Fibroblast of upper back skin (primary cell): ENCODE measurements at regions not wholly inside any gene's neighbourhood (a gene's known extent, or its start where the extent isn't known, plus 50 kb on each side); places are given as distances from the start of the nearest gene placed in this dataset.
A peak's percentile ranks its signal among the peaks of the same experiment; 100 is the strongest.

ENCODE experiments used
- DNase-seq: peaks from one replicate; pipeline ENCODE4 v3.0.0-alpha.2; 2013

DNA sequence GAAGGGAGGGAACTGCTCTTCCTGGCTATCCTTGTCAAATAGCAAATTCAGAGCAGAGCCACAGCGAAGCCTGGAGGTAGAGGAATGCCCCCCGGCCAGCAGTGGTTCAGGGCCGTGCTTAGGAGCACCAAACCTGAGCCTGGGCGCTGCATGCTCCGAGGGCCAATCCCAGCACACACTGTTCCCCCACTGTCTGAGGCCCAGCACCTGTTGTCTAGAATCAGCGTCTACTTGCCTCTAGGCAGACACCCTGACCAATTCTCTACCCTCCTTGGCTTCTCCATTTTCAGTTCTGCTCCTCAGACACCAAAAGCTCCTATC is 177.6 kb upstream of the PKDCC start:
- DNase-seq: no peak

DNA sequence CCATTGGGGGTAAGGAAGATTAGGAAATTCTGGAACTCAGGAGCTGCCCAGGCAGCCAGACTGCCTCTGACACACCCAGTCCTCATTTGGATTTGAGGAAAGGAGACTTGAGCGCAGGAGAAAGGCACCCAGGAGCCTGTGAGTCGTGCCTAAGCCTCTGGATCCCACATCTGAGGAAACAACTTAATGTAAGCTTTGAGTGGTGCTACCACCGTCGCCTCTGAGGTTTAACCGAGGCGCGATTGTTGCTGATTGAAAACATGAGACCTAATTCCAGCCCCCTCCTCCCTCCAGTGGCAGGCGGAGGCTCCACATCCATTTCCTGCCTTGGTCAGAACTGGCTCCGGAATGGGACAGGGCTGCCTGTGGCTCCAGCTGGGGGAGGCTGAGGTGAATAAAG is 176.7 kb upstream of the PKDCC start:
- peak; percentile 72 for DNase-seq

- DNase-seq: peak; percentile 89
These were observed 175.2 kb upstream of the PKDCC start for GRCh38 chr2:41872646-41873045.

DNA sequence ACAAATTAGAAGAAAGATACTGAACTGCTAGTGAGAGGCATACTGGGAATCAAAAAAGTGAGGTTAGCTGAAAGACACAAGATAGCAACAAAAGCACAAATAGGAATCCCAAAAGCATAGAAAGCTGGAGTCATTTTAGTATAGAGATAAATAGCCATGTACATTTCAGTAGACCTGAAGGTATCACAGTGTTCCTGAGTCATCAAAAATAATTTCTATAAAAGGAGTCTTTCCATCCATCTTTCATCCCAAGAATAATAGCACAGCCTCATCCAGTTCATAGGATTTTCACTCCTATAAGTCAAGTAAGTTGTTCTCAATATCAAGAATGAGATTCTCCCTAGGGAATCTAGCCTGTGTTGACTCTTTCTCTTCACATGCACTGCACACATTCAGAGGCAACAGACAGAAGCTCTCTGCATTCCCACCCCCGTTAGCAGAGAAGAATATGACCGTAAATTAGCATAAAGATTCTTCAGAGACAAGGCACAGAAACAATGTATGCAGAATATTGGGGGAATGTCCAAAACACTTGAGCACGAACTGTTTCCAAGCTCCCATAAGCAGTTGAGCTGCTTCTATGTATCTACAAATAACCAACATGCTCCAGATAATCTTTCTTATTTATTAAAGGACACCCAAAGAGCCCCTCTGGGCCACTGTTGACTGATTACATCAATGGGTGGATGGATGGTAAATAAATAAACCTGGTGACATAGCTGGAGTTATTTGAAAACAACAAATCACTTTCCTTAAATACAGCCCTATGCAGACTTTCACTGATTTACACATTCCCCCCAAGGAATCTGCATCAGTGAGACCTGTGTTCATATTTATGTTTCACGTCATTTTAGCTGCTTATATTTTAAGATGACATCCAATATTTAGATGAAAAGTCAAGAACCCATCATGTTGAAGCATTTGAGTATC is 174.5 kb upstream of the PKDCC start:
- peak; percentile 80 for DNase-seq

- no peak for DNase-seq
These were observed 170.6 kb upstream of the PKDCC start for GRCh38 chr2:41877114-41877678.

- DNase-seq: no peak
These were observed 169.8 kb upstream of the PKDCC start for GRCh38 chr2:41878056-41878455.

DNA sequence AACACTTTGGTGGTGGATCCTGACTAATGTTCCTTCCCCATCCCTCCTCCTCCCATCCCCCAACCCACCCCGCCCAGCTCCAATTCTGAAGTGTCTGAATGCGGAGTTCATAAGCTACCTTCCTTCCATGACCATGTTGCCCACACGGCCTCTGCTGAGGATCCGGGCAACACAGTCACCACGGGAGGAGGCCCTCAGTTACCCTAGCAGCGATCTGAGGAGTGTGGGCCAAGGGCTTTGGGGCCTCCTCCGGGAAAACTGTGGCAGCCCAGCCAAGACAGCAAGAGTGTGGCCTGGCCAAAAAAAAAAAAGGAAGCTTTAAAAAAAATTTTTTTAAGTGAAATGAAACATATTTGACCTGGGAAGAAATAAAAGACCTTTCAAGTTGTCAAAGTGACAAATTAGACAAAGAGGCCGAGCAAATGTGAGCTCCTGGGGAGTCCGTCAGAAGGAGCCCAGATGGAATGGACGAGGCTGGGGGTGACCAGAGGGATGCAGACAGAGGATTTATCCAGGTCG is 169.0 kb upstream of the PKDCC start:
- no peak for DNase-seq

DNA sequence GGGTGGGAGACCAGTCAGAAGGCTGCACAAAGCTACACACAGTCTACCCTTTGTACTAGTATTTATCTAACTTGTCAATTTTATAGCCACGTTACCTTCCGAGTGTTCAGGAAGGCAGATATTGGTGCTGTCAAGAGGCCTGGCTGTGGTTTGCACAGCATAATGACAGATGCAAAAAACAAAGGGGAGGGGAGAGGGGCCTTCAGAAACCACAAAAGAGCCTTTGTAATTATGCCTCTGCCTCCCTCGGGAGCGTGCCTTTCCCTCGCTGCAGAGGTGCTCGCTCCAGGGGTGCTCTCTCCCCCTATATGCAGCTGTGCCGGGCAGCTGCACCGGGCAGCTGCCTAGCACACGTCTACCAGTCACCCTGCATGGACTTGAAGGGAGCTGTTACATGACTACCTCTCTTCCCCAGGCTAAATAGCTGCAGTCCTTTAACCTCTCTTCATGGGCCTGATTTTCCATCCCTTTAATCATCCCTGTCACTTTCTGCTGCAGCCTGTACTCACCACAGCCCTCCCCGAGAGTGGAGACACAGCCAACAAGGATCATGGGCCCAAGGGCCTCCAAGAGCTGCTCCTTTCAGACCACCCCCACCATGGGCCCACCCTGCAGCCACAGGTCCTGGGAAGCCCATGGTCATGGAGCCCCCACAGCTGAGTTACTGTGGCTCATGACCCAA is 168.4 kb upstream of the PKDCC start:
- peak; percentile 51 for DNase-seq

DNA sequence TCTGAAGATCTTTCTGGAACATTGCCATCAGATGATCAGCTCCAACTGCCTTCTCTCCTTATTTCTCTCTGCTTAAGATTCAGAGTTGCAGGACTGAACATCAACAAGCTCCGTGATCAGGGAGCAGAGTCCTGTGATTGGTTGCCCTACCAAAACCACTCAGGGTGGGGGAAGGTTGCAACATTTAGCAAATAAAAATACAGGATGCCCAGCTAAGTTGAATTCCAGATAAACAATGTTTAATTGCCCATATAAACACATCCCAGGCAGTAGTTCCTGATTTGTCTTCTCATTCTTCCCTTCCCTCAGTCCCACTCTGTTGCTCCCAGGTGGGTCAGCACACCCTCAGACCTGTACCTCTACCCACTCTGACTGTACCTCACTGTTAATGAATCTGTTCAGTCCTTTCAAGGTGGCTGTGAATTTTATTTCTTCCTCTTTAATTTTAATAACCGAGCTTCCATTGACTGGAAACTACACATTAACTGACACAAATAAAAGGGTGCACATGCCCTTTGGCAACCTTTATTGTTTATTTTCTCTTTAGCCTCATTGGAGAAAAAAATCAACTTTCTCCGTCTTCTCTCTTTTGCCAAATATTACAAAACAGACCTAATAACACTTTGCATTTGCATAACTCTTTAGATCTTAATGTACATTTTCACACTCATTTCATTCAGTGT is 167.1 kb upstream of the PKDCC start:
- DNase-seq: no peak

DNA sequence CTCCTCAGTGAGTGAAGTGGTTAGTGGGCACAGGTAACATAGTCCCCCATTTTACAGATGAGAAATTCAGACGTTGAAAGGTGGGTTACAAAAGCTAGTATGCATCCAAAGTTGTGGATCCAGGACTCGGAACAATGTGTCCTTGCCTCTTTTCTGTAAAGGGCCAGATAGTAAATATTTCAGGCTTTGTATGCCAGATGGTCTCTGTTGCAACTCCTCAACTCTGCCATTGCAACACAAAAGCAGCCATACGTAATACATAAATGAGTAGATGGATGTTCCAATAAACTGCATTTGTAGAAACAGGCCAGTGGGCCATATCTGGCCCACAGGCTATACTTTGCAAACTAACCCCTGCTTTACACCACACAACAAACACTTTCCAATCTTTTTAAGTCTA is 166.6 kb upstream of the PKDCC start:
- no peak for DNase-seq

- no peak for DNase-seq
These were observed 163.1 kb upstream of the PKDCC start for GRCh38 chr2:41884718-41885117.

DNA sequence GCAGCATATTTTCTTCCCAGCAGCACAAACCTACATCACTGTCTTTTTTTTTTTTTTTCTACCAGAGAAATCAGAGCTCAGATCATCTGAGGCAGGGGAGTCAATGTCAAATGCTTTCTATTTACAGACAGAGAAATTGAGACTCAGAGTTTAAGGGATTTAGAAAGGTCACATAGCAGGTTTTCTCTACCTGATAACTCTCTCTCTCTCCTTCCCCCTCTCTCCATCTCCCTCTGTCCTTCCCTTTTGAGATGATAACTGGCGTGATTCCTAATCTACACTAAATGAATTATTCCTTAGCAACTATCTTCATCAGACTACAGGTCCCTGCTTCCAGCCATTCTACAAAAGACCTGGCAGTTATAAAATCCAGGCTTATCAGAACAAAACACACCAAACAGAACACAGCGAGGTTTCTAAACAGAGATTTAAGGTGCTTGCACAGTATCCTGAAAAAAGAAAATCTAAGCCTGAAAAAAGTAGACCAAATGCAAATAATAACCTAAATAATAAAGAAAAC is 161.6 kb upstream of the PKDCC start:
- no peak for DNase-seq

GRCh38 chr2:41886757-41887156 is 161.1 kb upstream of the PKDCC start:
- DNase-seq: no peak

DNA sequence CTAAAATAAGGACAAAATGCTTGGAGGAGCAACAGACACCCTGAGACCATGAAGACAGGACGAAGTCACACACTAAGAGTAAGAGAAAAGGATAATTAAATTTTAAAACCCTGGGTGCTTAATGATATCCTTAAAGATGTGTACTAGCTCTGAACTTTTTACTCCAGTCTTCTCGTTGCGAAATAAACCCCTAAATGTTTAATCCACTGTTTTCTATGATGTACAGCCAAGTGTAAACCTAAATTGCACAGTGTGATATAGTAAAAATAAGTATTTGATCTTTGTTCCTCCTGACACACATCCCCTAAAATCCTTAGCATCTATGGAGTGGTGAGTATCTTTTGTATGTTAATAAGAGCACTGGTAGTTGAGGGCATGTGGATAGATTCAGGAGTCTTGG is 157.5 kb upstream of the PKDCC start:
- no peak for DNase-seq

DNA sequence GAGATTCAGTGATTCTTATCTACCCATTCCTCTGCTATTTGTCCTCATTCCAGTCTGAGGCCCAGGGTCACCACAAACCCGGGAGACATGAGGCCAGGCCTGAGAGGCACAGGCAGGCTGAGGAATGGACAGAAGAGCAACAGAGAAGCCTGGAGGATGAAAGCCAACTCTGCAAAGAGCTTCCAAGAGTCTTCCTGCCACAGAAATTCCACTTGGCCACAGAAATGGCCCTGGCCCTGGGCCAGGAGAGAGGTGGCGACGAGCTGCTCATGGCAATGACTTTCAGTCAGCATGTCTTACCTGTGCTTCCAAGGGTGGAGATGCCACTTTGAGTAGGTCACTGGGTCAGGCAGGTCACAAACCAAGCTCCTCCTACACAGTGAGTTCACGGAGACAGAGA is 155.3 kb upstream of the PKDCC start:
- DNase-seq: peak; percentile 40

DNA sequence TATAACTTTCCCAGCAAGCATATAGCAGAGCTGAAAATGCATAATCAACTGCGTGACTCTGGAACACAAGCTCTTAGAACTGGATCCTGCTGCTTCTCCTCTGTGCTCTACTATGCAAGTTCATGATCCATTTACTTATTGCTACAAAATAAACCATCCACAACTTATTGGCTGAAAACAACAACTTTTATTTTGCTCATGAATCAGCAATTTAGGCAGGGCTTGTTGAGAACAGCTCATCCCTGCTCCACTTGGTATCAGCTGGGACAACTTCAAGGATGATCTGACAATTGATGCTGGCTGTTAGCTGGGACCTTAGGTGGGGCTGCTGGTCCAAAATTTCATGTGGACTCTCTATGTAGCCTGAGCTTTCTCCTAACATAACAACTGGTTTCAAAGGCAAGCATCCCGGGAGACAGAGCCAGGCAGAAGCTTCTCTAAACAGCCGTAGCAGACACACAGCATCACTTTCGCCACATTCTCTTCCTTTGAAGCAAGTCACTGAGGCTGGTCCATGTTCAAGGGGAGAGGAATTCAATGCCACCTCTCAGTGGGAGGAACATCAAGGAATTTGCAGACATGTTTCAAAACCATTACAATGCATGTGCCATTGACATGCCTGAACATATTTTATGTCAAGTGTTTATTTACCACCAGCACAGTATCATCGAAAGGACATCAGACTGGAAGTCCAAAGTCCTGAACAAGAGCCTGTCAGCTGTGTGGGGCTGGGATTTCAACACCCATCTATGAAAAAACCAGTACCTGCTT is 153.1 kb upstream of the PKDCC start:
- DNase-seq: no peak

GRCh38 chr2:41895334-41895664 is 152.5 kb upstream of the PKDCC start:
- DNase-seq: no peak

DNA sequence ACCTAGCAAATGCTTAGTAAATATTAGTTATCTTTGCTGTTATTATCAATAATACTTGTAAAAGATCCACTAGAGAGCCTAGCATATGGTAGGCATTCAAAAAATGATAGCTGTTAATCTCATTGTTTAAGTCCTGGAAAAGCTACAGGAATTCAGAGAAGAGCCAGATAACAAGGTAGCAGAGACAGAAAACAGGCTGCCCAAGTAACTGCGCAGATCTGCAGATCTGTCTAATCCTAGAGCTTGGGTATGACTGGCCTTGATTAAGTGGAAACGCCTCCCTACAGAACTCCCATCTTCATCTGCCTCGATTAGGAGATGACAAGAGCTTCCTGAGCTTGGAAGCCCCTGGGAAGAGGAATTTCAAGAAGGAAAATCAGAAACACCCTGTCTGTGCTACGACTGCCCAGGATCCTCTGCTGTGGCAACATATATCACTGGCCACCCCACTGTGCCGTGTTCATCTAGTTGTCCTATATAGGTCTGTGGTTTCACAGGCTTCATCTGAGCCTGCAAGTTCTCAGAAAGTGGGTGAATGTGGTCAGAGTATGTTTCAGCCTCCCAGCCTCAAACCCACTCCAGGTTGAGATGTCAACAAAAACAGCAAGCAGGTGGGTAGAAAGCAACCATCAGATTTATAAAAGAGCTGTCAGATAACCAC is 151.5 kb upstream of the PKDCC start:
- peak; percentile 40 for DNase-seq

GRCh38 chr2:41899189-41899588 is 148.6 kb upstream of the PKDCC start:
- DNase-seq: peak; percentile 45

GRCh38 chr2:41900101-41900577 is 147.7 kb upstream of the PKDCC start:
- DNase-seq: peak; percentile 90

- DNase-seq: no peak
These were observed 144.9 kb upstream of the PKDCC start for GRCh38 chr2:41902897-41903296.
